ENCODE measurements at regions not wholly inside any gene's neighbourhood (a gene's known extent, or its start where the extent isn't known, plus 50 kb on each side); places are given as distances from the start of the nearest gene placed in this dataset.

DNA sequence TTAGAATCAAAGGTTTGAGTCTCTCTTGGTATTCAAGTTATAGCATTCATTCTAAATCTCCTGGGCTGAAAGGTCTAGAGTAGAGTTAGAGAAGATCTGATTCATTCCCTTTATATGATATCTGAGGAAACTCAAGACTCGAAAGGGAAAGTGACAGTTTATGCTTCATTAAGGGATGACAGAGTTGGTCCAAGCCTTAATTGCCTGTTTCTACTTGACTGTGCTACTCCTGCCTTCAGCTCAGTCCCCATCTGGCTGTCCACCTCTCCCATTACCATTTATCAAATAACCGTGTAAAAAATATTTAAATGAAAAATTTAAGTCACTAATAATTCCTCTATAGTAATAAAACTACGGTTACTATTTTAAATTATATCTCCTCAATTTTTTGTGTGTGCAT is 537.1 kb upstream of the MEX3C start:
- no peak for DNase-seq

- no peak for DNase-seq
Observed at GRCh38 chr18:51739044-51739666, 541.7 kb upstream of the MEX3C start.

GRCh38 chr18:51751901-51752300 is 554.4 kb upstream of the MEX3C start:
- DNase-seq, result no peak

DNA sequence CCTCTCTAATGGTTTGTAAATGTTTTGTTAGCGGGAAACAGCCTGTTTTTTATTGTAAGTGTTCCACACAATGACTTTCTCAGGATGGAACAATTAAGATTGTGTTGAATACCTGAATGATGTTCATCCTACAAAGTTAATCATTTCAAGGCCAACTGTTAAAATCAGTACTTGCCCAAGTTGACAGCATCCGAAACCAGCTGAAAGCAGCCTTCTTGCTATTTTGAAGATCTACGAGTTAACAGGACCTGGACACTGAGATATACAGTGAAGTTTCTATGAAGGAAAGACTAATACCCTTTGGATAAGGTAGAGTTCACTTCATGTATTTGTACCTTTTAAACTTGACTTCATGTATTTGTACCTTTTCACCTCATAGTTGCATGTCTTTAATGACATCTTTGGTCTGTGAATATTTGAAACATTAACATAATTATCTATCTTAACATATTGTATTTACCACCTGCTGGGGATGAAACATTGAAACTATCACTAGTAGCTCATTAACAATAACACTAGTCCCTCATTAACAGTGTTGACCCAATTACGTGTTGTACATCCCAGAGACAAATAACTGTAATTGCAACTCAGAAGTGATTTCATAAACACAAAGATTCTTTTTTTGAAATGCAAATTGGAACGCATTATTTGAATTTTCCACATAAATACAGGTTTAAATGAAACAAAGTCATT is 556.0 kb upstream of the MEX3C start:
- no peak for DNase-seq

DNA sequence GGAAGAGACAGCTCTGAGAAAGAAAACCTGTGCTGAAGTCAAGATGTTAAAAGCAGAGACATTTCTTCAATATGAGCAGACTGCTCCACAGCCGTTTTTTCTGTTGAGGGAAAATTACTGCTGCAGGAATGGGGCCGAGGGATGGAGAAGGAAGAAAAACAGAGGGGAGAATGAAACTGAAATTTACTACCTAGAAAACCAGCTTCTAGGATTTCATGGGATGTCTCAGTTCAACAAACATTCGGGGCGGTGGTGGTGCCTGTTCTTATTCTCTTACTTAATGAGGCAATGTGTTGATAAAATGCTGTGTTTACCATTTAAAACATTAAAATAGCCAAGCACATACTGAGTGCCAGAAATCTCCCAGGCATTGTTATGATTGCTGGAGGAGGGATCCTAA is 557.1 kb upstream of the MEX3C start:
- no peak for DNase-seq

GRCh38 chr18:51757255-51757924 is 559.9 kb upstream of the MEX3C start:
- no peak for DNase-seq

GRCh38 chr18:51762373-51762772 is 564.9 kb upstream of the MEX3C start:
- DNase-seq, result no peak

DNA sequence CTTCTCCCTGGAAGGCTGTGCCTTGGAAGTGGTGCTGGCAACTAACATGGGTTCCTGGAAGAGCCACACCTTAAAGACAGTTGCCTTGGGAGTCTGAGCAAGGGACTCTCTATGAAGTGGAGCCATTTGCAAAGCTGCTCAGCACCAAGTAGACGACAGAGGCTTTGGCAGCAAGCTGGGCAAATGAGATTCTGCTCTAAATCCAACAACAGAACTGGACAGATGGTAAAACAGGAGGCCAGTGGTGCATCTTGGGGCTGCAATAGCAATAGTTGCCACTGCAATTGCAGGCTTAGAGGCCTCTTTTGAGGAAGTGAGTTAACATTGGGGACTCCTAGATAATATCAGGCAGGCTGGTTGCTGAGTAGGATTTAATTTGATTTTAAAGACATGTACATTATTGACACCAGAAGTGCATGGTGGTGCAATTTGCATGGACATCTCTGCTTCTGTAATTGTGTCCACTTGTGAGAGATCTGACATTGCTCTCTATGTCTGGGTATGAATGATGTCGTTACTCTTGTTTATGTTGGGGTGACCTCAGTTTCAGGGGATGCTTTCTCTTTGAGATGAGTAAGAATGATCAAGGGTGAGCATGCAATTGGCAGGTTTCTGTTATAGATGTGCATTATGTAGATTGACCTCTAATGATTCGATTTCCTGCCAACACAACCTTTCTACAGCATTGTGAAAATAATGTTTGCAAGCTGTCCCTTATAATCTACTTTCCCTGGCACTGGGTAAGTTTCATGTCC is 568.3 kb upstream of the MEX3C start:
- no peak for DNase-seq

DNA sequence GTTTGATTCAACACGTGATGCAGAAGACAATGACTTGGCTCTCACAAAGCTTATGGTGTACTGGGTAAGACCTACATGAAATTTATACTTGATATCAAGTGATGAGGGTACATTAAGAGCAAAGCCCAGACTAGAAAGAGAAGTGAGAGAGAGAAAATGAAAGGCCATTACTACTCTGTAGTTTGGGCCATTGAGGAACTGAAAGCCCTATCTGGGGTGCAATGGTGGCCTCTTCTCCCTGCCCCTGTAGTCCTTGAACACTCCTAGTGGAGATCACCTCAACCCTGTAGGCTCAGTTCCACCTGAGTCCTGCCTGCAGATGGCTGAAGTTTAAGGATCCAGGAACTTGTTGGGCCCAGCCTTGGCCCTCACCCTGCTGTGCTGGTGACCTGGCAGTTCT is 569.8 kb upstream of the MEX3C start:
- no peak for DNase-seq

DNA sequence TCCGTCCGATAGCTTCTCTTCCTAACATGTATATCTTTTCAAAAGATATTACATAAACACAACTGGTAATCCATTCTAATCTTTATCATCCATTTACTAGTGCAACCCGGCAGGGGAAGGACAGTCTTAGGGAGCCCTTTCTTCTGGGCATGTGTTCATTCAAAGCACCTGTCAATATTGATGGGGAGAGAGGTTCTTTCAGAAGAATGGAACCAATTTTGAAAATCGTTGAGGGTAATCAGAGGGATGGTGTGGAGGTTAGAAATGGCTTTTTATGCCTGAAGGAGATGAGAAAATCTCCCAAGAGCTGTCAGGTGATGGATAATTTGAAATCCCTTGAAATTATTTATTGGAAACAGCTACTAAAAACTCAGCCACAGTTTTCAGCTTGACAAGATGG is 561.9 kb upstream of the DCC start:
- DNase-seq, result no peak

- DNase-seq, result no peak
Observed at GRCh38 chr18:51789871-51790270, 550.1 kb upstream of the DCC start.

GRCh38 chr18:51801514-51801913 is 538.5 kb upstream of the DCC start:
- DNase-seq, result no peak

GRCh38 chr18:51802569-51803428 is 537.2 kb upstream of the DCC start:
- no peak for DNase-seq

- DNase-seq, result no peak
Observed at GRCh38 chr18:51807336-51807735, 532.7 kb upstream of the DCC start.

DNA sequence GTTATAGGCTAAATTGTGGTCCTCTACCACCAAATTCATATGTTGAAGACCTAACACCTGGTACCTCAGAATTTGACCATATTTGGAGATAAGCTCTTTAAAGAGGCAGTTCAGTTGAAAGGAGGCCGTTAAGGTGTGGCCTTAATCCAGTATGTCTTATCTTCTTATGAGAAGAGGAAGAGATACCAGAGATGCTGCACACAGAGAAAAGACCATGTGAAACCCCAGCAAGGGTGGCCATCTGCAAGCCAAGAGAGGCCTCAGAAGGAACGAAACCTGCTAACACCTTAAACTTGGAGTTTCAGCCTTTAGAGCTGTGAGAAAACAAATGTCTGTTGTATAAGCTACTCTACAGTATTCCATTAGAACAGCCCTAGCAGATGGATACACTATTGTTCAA is 528.1 kb upstream of the DCC start:
- DNase-seq, result no peak

- no peak for DNase-seq
Observed at GRCh38 chr18:51813740-51814139, 526.3 kb upstream of the DCC start.

DNA sequence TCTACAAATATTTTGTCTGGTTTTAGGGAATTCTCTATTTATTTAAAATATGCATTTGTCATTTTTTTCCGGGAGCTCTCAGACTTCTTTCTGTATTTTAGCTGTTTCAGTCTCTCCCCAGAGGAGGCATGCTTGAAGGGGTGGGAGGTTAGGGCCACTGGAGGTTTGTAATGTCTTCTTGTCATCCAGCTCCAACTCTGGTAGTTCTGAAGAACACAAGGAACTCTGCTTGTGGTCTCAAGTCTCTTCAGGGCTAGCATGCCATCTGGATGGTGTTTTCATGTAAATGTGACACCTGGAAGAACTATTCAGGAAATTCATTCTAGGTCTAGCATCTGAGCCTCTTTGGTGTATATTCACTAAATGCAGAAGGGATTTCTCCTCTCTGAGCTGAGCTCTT is 518.4 kb upstream of the DCC start:
- DNase-seq, result no peak

GRCh38 chr18:51824746-51825145 is 515.3 kb upstream of the DCC start:
- DNase-seq, result no peak

DNA sequence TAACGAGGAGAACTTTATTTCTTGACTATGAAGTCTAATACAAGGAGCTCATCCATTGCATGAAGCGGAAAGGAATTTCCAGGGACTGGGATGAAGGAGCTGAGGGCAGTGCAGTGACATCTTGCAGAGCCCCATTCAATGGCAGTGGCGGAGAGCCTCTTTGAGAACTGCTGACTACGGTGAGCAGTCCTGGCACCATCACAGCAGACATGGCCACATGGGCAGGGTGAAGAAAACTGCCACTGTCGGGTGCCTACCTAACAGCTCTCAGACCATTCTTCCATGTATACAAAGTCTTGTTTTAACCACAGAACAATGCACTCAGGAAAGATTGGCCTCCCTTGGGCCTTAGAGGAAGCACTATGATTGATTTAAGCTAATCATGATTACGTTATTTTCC is 506.1 kb upstream of the DCC start:
- DNase-seq, result no peak

DNA sequence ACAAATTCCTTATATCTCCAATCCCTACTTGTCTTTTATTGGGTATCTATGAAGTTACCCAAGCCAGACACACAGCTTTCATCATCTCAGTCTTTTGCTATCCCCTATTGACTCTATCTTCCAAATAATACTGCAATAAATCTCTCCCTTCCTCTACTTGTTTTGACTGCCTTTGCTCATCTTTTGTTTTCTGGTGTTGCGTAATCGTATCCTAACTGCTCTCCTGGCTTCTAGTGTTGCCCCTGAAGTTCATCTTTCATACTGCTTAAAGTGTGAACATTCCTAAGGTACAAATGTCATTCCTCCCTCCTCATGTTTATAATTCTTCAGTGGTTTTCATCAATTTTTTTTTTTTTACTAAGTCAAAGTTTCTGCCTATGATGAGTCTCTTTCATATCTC is 491.3 kb upstream of the DCC start:
- DNase-seq, result no peak

DNA sequence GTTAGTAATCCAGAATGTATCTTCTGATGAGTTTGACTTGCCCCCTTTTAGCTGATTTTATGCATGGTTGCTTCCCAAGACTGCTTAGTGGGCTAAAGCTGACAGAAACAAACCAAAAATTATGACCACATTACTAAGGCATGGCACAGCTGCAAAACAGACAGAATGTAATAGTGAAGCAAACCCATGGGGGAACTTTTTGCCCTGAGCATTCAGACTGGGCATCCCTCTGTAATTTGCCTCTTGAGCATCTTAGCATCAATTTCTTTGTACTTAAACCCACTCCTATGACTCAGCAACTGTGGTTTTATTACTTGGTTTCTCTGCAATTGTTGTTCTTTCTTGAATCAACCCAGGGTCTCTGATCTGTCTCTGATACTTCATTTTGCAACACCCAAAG is 487.3 kb upstream of the DCC start:
- peak; percentile 21 for DNase-seq

- DNase-seq, result no peak
Observed at GRCh38 chr18:51857989-51858388, 482.0 kb upstream of the DCC start.

All from skin of body (tissue), 1 donor.